Endothelial cell (in vitro differentiated cells): ENCODE measurements at regions not wholly inside any gene's neighbourhood (a gene's known extent, or its start where the extent isn't known, plus 50 kb on each side); places are given as distances from the start of the nearest gene placed in this dataset.

Source experiments
- DNase-seq: peaks from one replicate; pipeline ENCODE4 v3.0.0; 2021; ENCODE audit warnings: low spot score
- H3K27ac Mint-ChIP-seq: one replicate; pipeline ENCODE4 v1.8.0; 2021; ENCODE audit warnings: mixed read lengths, inconsistent platforms; ENCODE audit not compliant: unreplicated experiment
- H3K27me3 Mint-ChIP-seq: one replicate; pipeline ENCODE4 v1.8.0; 2021; ENCODE audit warnings: mild to moderate bottlenecking, moderate library complexity, mixed read lengths, inconsistent platforms; ENCODE audit not compliant: unreplicated experiment
- H3K36me3 Mint-ChIP-seq: one replicate; pipeline ENCODE4 v1.8.0; 2021; ENCODE audit warnings: mild to moderate bottlenecking, low read depth, mixed read lengths, inconsistent platforms; ENCODE audit not compliant: unreplicated experiment
- H3K4me1 Mint-ChIP-seq: one replicate; pipeline ENCODE4 v1.8.0; 2021; ENCODE audit warnings: mild to moderate bottlenecking, mixed read lengths, inconsistent platforms; ENCODE audit not compliant: unreplicated experiment
- H3K4me3 Mint-ChIP-seq: one replicate; pipeline ENCODE4 v1.8.0; 2021; ENCODE audit warnings: mild to moderate bottlenecking, mixed read lengths, inconsistent platforms; ENCODE audit not compliant: unreplicated experiment
- H3K9me3 Mint-ChIP-seq: one replicate; pipeline ENCODE4 v1.8.0; 2021; ENCODE audit warnings: mixed read lengths, inconsistent platforms; ENCODE audit not compliant: unreplicated experiment
- TF ChIP-seq, protein P1 (sequence below): fragments of 200-600 bp; sonication (generic); IDR thresholded peaks from one replicate; pipeline ENCODE4 v1.5.0; 2021; ENCODE audit warnings: antibody characterized with exemption; ENCODE audit not compliant: unreplicated experiment

DNA sequence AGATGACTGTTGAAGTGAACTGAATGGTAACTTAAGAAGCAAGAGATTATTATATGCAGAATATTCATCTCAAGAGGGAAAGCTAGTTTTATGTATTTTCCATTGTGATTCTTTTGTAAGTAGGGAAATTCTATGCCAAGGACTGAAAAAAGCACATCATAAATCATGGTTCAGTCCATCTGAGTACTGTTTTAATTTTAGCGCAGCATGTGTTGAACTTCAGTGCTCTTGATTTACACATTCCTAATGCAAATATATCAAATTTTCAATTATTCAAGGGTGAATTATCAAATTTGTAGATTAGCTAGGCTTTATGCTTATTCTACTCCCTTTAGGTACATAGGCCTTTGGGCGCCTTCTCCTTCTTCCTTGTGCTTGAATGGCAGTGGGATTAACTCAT, 50.3 kb upstream of the TCF12 start:
- H3K4me3 Mint-ChIP-seq: no peak overlapping the region
- no peaks in the 10 kb centered on the region for H3K9me3 Mint-ChIP-seq
- no peaks in the 10 kb centered on the region for H3K27me3 Mint-ChIP-seq
- DNase-seq: no peak
- H3K36me3 Mint-ChIP-seq: no peaks in the 10 kb centered on the region
- TF ChIP-seq, protein P1, sequence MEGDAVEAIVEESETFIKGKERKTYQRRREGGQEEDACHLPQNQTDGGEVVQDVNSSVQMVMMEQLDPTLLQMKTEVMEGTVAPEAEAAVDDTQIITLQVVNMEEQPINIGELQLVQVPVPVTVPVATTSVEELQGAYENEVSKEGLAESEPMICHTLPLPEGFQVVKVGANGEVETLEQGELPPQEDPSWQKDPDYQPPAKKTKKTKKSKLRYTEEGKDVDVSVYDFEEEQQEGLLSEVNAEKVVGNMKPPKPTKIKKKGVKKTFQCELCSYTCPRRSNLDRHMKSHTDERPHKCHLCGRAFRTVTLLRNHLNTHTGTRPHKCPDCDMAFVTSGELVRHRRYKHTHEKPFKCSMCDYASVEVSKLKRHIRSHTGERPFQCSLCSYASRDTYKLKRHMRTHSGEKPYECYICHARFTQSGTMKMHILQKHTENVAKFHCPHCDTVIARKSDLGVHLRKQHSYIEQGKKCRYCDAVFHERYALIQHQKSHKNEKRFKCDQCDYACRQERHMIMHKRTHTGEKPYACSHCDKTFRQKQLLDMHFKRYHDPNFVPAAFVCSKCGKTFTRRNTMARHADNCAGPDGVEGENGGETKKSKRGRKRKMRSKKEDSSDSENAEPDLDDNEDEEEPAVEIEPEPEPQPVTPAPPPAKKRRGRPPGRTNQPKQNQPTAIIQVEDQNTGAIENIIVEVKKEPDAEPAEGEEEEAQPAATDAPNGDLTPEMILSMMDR: no peak
- no peak overlapping the region for H3K27ac Mint-ChIP-seq
- H3K4me1 Mint-ChIP-seq: peaks cover 3% of the 10 kb centered on the region

DNA sequence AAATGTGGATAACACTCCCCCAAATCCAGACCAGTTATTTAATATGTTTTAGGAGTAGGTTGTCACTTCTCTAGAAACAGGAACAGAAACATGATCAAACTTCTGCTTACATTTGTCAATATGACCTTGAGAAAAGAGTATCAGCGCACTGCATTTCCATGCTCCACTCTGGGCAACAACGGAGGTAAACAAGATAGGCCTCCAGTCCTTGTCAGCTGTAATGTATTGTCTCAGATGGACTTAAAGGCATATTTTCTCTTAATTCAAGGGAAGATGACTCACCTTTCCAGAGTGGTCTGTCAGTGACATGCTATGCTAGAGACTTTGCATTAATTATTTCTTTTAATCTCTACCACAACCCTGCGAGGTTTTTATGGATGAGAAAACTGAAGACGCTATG, 51.6 kb upstream of the TCF12 start:
- Mint-ChIP-seq H3K27me3 (no peaks in the 10 kb centered on the region), H3K36me3 (no peaks in the 10 kb centered on the region), H3K9me3 (no peaks in the 10 kb centered on the region), H3K4me3 (no peak overlapping the region), H3K4me1 (peaks cover 3% of the 10 kb centered on the region), H3K27ac (no peak overlapping the region)
- TF ChIP-seq, protein P1: no peak
- no peak for DNase-seq

DNA sequence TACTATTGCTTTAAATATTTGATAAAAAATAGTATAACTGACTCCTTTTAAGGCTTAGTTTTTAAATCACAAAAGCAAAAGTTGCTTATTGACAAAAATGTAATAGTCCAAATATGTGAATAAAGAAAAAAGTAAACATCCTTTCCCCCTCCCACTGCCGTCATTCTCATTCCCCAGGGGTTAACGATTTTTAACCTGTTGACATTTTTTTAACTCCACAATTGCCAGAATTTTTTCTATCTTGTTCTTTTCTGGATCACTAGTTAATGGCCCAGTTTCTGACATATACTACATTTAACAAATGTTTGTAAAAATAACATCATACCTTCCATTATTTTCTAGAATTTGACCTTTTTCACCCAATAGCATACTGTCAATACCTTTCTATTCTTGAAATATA, 60.6 kb upstream of the TCF12 start:
- Mint-ChIP-seq H3K4me3 (no peak overlapping the region), H3K36me3 (no peaks in the 10 kb centered on the region), H3K27me3 (no peaks in the 10 kb centered on the region), H3K27ac (no peak overlapping the region), H3K9me3 (no peaks in the 10 kb centered on the region), H3K4me1 (no peaks in the 10 kb centered on the region)
- TF ChIP-seq, protein P1: no peak
- DNase-seq: no peak

DNA sequence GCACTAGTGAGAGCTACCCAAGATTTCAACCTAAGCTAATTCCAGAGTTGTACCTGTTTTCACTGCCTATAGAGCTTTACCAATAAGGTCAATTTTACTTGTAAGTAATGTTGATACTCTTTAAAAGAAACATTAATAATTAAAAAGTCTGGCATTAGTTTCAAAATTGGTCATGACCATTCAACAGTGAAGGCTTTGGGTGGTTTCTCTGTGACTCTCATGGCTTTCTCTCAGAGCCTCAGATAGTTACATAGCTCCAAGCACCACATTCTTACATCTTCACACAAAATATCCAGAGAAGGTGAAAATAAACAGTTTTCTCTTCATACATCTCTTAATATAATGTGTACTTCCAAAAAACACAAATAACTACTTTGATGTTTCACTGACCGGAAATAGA, 61.5 kb upstream of the TCF12 start:
- TF ChIP-seq, protein P1: no peak
- Mint-ChIP-seq H3K27me3 (no peaks in the 10 kb centered on the region), H3K27ac (no peak overlapping the region), H3K9me3 (no peaks in the 10 kb centered on the region), H3K4me3 (no peak overlapping the region), H3K36me3 (no peaks in the 10 kb centered on the region), H3K4me1 (no peaks in the 10 kb centered on the region)
- no peak for DNase-seq

DNA sequence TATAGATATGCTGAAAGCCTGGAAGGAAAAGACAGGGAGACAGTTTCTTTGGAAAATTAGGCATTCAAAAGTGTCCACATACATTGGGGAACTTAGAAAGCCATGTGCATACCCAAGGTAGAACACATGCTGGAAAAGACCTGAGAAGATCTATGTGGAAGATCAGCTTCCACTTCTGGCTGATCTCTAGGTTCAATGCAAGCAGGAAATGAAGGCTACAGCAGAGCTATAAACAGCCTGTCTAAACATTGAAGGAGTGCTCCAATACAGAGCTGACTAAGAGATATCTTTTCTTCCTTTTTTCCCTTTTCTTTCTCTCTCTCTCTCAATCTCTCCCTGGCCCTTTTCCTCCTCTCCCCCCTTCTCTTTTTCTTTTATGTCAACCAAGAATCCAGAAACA, 73.6 kb upstream of the TCF12 start:
- DNase-seq: no peak
- H3K9me3 Mint-ChIP-seq: no peaks in the 10 kb centered on the region
- TF ChIP-seq, protein P1: no peak
- H3K4me3 Mint-ChIP-seq: no peak overlapping the region
- no peaks in the 10 kb centered on the region for H3K36me3 Mint-ChIP-seq
- H3K27me3 Mint-ChIP-seq: peaks cover 2% of the 10 kb centered on the region
- H3K4me1 Mint-ChIP-seq: peaks cover 6% of the 10 kb centered on the region
- H3K27ac Mint-ChIP-seq: no peak overlapping the region
